ENCODE measurements at regions not wholly inside any gene's neighbourhood (a gene's known extent, or its start where the extent isn't known, plus 50 kb on each side); places are given as distances from the start of the nearest gene placed in this dataset.

GRCh38 chr22:27682437-27682836 lies 119.1 kb downstream of the MN1 start:
- TF ChIP-seq CTCF (IDR thresholded peaks at IDR 0.05) (no peak), EZH2 (IDR thresholded peaks at IDR 0.05; ENCODE audit: borderline replicate concordance, insufficient read depth, low read depth, low read length, poor library complexity, severe bottlenecking) (no peak)
